Mesenteric fat pad (tissue), 1 donor: ENCODE measurements at regions not wholly inside any gene's neighbourhood (a gene's known extent, or its start where the extent isn't known, plus 50 kb on each side); places are given as distances from the start of the nearest gene placed in this dataset.

Experiments
- DNase-seq: peaks from one replicate; pipeline ENCODE4 v3.0.0-alpha.2; 2020; ENCODE audit warnings: low spot score
- donor health status: DM: yes; HTN: yes; CAD: no.

DNA sequence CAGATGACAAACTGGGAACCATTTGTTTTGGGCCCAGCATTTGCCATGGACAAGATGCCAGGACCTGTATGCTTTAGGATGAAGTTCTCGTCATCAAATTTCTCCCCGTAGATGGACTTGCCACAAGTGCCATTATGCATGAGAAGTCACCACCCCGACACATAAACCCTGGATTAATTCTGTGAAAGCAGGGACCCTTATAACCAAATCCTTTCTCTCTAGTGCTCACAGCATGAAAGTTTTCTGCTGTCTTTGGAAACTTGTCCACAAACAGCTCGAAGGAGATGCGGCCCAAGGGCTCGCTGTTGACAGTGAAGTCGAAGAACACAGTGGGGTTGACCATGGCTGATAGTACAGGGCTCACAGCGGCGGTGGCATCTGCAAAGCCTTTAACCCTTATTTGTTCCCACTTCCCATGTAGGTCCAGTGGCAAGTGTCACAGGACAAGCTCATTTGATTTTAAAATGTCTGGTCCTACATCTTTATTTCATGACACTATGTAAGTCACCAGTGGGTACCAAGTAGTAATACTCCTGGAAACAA lies 75.2 kb upstream of the MIR17HG start:
- DNase-seq: no peak

DNA sequence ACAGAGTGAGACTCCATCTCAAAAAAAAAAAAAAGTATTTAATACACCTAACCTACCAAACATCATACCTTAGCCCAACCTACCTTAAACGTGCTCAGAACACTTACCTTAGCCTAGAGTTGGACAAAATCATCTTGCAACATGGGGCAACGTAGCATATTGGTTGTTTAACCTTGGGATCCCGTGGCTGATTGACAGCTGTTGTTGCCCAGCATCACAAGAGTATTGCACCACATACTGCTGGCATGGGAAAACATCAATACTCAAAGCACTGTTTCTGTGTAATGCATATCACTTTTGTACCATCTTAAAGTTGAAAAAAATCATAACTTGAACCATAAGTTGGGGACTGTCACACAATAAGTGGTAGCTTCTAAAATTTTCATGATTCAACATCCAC lies 73.8 kb upstream of the MIR17HG start:
- no peak for DNase-seq

DNA sequence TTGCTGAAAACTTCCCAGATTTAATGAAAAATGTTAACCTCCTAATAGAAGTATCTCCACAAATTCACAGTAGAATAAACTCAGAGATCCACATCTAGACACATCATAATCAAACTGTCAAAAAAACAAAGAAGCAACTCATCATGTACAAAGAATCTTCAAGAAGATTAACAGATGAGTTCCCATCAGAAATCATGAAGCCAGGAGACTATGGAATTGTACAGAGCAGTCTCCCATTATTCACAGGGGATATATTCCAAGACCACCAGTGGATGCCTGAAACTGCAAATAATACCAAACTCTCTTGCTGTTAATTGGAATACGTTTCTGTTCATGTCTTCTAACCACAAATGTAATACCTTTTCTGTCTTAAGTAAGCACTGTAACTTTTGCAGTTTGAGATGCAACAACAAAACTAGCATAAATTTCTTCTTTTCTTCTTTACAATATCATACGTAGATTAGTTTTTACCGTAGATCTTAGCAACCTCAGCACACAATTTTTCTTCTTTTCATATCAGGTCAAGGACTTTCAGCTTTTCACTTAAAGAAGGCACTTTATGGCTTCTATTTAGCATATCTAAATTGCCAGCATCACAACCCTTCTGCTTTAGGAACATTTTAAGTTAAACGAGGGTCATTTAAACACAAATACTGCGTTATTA lies 70.3 kb upstream of the MIR17HG start:
- DNase-seq: no peak

DNA sequence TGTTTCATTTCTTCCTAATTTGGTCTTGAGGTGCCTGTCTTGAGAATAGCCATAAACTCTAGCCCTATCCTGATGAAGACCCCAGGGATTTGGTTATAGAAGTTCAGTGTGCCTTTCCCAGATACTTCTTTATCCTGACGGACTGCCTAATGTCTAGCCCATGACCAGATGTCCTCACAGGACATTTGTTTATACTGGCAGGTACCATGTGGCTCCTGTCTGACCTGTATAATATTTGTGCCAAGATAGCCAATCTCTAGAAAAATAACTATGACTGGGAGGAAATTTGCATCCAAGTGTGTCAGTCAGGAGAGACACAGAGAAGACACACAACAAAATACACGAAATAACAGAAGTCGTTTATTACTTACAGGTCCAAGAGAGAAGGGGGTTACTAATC lies 69.2 kb upstream of the MIR17HG start:
- DNase-seq: no peak

DNA sequence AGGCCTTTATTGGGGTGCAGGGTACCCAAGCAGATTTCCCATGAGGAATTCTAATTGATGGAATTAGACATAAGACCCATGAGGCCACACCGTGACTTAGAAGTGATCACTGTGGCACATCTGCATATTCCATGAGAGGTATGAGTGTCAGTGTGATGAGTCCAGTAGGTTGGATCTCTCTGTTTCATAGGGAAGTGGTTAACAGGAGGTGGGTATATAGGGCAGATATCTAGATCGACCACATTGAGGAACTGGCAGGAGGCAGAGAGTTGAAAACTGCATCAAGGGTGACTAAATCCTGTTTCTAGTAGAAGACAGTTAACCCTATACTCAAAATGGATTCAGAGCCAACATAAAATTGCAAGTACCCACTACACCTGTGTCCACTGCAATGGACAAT lies 68.6 kb upstream of the MIR17HG start:
- DNase-seq: no peak

DNA sequence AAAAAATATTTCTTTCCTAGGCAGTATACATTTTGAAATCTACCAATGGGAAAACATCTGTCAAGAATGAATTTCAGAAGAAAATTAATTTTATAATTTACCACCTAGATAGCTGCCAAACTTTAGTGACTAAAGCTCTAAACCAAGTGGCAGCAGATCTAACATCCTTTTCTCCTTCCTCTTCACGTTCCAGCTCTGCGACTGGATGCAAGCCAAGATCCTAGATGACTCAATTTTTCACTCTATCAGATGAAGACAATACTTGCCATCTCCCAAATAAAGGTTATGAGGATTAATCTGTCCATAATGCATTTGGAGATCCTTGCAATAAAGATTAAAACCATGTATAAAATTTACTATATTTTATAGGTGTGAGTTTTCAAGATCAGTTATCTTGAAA lies 66.7 kb upstream of the MIR17HG start:
- no peak for DNase-seq

DNA sequence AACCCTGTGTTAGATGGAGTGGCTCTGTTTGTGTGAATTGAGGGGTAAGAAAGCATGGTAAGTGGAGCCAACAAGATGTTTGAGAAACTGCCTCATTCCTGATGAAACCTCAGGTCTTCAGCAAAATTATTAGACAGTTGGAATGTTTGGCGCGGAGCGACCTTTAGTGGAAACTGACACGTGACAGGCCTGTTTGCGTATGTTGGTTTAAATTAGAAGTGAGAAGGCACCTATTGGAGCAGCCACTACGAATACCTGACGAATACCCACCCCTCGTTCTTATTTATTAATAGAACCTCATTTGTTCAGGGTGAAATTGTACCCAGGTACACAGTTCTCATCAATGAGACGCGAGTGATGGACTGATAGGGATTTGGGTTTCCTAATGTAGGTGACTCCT lies 63.2 kb upstream of the MIR17HG start:
- no peak for DNase-seq

DNA sequence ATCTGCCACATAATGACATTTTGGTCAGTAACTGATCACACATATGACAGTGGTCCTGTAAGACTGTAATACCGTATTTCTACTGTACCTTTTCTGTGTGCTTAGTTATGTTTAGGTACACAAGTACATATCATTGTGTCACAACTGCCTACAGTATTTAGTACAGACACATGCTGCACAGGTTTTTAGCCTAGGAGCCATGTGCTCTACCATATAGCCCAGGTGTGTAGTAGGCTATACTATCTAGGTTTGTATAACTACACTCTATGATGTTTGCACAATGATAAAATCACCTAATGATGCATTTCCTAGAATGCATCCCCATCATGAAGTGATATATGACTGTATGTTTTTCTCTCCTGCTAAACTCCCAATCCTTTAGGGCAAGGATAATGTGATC lies 61.2 kb upstream of the MIR17HG start:
- no peak for DNase-seq

DNA sequence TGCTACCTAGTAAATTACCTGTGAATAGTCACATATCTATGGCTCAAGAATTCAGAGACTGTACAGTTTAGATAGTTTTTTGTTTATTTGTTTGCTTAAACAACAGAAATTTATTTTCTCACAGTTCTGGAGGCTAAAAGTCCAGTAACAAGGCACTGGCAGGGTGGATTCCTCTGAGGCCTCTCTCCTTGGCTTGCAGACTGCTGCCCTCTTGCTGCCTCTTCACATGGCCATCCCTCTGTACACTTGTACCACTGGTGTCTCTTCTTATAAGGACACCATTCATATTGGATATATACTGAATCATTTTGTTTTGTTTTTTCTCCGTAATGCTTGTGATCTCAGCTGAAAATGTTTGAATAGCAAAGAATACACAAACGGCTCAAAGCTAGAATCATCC lies 56.4 kb upstream of the MIR17HG start:
- no peak for DNase-seq

DNA sequence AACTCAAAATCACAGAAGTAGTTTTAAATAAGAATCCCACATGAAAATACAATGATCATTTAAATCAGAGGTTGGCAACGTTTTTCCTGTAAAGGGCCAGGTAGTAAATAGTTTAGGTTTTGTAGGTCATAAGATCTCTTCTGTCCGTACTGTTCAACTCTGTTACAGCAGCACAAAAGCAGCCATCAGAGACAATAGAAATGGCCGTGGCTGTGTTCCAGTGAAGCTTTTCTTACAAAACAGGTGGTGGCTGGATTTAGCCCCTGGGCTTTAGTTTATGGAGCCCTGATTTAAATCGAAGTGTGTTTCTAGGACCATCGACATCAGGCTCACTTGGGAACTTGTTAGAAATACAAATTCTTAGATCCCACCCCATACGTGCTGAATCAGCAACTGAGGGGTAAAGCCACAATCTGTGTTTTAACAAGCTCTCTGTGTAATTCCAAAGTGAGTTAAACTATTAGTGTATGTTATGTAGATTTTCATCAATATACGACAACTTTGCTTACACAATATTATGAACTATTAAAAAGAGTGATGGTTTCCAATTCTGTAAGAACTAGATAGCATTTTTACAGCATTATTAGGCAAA lies 54.8 kb upstream of the MIR17HG start:
- DNase-seq: no peak

DNA sequence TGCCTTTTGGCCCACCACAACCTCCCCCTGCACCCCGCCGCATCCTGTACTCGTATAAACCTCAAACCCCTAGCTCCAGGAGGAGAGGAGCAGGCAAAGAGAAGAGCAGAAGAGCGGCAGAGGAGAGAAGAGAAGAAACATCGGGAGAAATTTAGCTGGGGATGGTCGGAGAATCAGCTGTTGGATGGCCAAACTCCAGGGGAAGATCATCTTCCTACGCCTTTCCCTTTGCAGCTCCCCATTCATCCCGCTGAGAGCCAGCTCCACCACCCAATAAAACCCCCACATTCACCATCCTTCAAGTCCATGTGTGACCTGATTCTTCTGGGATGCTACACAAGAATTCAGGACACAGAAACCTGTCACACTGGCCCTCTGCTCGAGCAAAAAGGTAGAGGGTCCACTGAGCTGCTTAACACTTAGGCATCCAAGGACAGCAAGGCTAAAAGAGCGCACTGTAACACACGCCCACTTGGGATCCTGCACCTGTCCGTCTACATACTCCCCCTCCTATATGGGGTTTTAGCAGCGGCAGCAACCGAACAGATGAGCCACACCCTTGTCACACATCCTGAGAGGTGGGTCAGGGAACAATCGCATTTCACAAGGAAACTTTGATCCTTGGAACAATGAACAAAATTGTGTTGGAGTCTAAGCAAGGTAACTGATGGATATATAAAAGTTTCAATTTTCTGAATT lies 51.6 kb upstream of the MIR17HG start:
- DNase-seq: no peak

DNA sequence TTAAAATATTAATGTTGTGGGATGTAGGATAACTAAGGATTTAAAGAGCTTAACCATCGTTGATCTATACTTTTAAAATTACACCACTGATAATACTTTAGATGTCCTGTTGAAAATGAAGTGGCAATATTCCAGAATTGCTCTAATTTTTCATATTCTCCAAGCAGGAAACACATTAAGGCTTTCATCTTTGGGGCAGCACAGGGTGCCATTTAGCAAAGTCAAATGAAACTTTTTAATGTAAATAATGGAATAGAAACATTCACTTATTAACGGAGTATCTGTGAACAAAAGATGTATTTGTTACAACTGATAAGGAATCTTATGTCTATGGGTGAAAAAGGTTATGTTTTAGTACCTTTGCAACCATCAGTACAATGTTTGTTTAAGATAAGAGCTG lies 50.0 kb upstream of the MIR17HG start:
- DNase-seq: no peak
